ENCODE measurements at regions not wholly inside any gene's neighbourhood (a gene's known extent, or its start where the extent isn't known, plus 50 kb on each side); places are given as distances from the start of the nearest gene placed in this dataset.

DNA sequence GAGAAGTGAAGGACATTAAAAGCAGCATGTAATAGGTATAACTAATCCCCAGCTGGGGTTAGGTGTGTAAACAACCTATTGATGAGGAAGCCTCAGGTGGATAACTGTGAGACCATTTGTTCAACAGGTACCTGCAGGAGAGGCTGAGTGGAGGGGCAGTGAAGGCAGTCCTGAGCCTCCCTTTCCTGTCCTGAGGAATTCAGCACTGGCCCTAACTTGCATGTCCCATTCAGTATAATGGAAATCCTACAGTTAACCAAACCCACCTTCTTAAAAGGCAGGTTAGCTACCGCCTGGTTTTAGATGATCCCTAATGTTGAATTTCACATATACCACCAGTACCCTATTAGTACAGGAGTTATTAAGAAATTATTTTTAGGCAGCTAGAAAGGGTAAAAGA is 225.9 kb upstream of the GOT2 start:
- H3K27ac ChIP-seq = no peak overlapping the region
- TF ChIP-seq CTCF (conservative IDR thresholded peaks at IDR 0.05) = no peak
- no peak for TF ChIP-seq ZFX (IDR thresholded peaks at IDR 0.05)

GRCh38 chr16:58958749-58959148 is 224.6 kb upstream of the GOT2 start:
- no peak for TF ChIP-seq CTCF (conservative IDR thresholded peaks at IDR 0.05)
- TF ChIP-seq ZFX (IDR thresholded peaks at IDR 0.05) = no peak
- no peak overlapping the region for H3K27ac ChIP-seq

- no peak overlapping the region for H3K27ac ChIP-seq
Measured at GRCh38 chr16:58948244-58948643, 214.1 kb upstream of the GOT2 start.

GRCh38 chr16:58940609-58941008 is 206.5 kb upstream of the GOT2 start:
- H3K27ac ChIP-seq = no peak overlapping the region
- no peak for TF ChIP-seq CTCF (conservative IDR thresholded peaks at IDR 0.05)
- no peak for TF ChIP-seq ZFX (IDR thresholded peaks at IDR 0.05)

More at GRCh38 chr16:58948244-58948643, 214.1 kb upstream of the GOT2 start:
- TF ChIP-seq ZFX (IDR thresholded peaks at IDR 0.05) (no peak), CTCF (conservative IDR thresholded peaks at IDR 0.05) (no peak)

- TF ChIP-seq ZFX (IDR thresholded peaks at IDR 0.05) (no peak), CTCF (conservative IDR thresholded peaks at IDR 0.05) (no peak)
- no peak overlapping the region for H3K27ac ChIP-seq
Measured at GRCh38 chr16:58938811-58939210, 204.7 kb upstream of the GOT2 start.

- TF ChIP-seq CTCF (conservative IDR thresholded peaks at IDR 0.05) (no peak), ZFX (IDR thresholded peaks at IDR 0.05) (no peak)
Measured at GRCh38 chr16:58937661-58938060, 203.5 kb upstream of the GOT2 start.

GRCh38 chr16:58933186-58933585 is 199.1 kb upstream of the GOT2 start:
- TF ChIP-seq ZFX (IDR thresholded peaks at IDR 0.05) = no peak
- no peak for TF ChIP-seq CTCF (conservative IDR thresholded peaks at IDR 0.05)

More at GRCh38 chr16:58937661-58938060, 203.5 kb upstream of the GOT2 start:
- H3K27ac ChIP-seq = no peak overlapping the region

More at GRCh38 chr16:58933186-58933585, 199.1 kb upstream of the GOT2 start:
- H3K27ac ChIP-seq = no peak overlapping the region
